LNCAP (cell line): ENCODE measurements at regions not wholly inside any gene's neighbourhood (a gene's known extent, or its start where the extent isn't known, plus 50 kb on each side); places are given as distances from the start of the nearest gene placed in this dataset.

ENCODE experiments used
- TF ChIP-seq, protein P1 (sequence below): fragments of 450-650 bp; IDR thresholded peaks from 2 replicates; pipeline ENCODE4 v1.5.1; 2017; ENCODE audit warnings: mild to moderate bottlenecking

DNA sequence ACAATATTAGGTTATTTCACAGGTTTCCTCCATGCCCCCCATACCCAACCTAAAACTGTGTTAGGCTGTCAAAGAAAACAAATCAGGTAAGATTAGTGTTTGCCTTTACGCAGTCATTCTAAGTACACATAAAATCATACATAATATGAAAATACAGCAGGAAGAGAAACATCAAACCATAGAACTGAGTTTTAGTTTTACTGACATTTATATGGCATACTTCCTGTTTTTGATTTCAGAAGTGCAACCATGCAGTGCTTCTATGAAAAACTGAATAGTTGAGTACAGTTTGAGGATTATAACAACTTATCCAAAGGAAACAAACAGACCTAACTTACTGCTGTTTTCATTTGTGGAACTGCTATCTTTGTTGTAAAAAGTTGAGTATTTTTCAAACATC, 91.3 kb downstream of the KCNRG start:
- TF ChIP-seq, protein P1, sequence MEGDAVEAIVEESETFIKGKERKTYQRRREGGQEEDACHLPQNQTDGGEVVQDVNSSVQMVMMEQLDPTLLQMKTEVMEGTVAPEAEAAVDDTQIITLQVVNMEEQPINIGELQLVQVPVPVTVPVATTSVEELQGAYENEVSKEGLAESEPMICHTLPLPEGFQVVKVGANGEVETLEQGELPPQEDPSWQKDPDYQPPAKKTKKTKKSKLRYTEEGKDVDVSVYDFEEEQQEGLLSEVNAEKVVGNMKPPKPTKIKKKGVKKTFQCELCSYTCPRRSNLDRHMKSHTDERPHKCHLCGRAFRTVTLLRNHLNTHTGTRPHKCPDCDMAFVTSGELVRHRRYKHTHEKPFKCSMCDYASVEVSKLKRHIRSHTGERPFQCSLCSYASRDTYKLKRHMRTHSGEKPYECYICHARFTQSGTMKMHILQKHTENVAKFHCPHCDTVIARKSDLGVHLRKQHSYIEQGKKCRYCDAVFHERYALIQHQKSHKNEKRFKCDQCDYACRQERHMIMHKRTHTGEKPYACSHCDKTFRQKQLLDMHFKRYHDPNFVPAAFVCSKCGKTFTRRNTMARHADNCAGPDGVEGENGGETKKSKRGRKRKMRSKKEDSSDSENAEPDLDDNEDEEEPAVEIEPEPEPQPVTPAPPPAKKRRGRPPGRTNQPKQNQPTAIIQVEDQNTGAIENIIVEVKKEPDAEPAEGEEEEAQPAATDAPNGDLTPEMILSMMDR, result no peak

DNA sequence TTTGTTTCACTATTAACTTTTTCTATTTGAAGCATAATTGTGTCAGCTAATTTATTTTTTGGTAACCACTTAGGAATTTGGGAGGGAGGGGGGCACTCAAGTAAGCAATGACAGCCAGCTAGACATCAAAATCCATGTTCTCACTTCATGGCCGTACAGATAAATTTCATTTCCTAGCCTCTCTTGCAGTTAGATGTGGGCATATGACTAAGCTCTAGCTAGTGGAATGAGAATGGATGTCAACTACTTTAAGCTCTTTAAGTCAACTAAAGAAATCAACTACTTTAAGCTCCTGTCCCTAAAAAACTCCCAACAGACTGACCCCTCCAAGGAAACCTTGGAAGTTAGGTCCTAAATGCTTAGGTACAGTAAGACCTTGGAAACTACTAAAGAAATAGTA, 92.0 kb downstream of the KCNRG start:
- TF ChIP-seq, protein P1, result no peak

DNA sequence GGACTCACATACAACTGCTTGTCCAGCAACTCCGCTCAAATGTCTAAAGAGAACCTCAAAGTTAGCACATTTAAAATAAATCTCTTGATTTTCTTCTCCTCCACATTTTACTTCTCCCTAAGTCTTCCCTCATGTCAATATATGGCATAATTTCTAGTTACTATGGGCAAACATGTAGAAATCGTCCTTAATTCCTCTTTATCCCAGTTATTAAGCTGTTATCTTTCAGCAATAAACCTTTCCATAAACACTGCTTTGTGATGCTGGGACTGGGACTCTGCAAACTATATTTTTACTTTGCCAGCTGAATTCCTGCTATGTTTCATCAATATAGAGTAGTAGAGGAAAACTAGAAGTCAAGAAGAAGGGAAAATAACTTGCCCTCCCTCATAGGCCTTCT, 99.7 kb downstream of the KCNRG start:
- TF ChIP-seq, protein P1, result no peak

DNA sequence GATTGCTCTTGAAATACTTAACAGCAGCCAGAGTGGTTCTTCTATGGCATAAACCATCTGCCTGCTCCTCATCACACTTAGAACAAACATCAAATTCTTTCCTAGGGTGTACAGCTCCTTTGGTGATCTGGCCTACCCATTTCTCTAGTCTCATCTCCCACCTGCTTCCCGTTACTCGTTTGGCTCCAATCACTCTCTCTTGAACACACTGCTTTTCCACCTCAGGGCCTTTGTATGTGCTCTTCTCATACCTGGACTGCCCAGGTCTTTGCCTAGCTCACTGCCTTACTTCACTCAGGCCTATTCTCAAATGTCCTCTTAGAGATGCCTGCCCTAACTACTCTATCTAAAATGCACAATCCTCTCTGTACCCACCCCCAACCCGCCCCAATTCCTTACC, 100.5 kb downstream of the KCNRG start:
- TF ChIP-seq, protein P1, result no peak

DNA sequence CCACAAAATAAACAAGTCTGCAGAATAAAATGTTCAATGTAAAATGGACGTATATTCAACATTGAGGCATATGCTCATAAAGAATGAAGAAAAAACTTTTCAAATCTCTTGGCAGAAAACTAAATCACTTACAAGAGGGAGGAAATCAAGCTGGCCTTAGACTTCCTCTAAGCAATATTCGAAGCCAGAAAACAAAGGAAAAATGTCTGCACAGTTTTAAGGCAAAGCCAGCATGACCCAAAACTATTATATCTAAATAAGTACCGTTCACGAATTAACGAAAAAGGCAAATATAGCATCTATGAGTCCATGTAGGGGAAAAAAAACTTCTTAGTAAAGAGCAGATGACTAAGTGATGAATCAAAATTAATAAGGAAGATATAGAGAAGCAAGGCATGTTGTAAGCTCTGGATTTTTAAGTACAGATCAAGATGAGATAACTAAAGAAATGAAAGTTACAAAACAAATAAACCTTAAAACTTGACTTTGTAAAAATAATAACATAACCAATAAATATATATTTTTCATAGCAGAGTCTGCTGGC, 101.3 kb downstream of the KCNRG start:
- TF ChIP-seq, protein P1, result no peak

DNA sequence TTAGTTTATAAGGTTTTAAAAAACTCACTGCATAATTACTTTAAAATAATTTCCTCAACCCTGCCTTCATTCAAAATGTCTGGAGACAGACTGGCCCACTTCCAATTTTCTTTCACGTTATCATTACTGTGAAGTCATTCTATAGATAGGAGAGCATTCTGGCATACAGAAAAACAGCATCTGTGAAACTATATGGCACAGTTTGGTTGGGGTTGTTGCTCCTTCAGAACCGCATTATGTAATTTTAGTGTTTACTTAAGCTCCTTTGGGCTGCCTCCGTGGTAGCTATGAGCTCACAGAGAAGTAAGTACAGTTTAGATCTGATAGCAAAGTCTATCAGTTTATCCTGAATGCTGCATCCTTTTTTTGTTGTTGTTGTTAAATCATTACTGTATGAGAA, 104.3 kb downstream of the KCNRG start:
- TF ChIP-seq, protein P1, result no peak

DNA sequence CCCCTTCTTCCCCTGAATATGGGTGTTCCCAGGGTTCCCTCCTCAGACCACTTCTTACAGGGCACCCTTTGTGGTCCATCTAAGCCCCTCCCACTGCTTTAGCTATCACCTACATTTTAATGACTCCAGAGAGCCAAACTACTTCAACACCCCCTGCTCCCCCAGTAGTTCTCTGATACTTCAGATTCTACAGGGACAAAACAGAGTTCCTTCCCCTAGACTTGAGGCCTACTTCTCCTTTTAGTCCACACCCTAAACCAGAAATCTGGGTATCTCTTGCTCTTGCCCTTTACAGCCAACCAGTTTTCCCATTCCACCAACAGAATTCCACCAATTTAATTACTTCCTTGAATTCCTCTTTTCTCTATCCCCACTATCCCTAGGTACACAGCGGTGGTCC, 107.2 kb downstream of the KCNRG start:
- TF ChIP-seq, protein P1, result no peak

DNA sequence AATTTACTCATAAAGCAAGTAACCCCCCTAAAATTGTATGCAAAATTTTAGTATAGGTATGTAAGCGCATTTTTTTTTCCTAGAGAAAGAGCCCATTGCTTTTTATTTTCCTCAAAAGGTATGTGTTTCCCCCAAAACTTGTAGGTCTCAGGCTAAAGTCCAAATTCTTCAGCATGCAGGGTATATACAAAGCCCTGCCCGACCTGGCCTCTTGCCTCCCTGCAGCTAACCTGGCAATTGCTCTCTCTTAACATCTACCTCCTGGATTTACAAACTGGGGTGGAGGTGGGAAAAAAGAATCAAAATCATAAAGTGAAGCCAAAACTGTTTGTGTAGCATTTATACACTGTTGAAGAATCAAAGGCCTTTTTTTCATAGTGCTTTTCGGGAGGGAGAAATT, 107.8 kb downstream of the KCNRG start:
- TF ChIP-seq, protein P1, result no peak
